ENCODE measurements at regions not wholly inside any gene's neighbourhood (a gene's known extent, or its start where the extent isn't known, plus 50 kb on each side); places are given as distances from the start of the nearest gene placed in this dataset.

DNA sequence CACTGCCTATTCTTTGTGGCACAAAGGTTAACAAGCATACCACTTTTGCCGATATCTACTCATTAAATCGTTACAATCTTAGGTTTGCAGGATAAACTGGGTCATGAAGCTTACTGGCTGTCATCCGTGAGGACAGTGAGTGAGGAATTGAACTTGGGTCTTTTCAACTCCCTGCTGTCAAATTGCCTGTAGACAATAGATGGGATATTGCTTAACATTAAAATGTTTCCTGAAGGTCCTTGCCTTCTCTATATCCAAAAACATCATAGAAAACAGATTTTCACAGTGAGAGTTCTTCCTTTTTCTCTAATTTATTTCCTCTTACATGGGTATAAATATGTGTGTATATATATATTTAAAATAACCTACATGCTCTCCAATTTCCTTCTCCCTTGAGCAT, 257.8 kb downstream of the LMO4 start:
- Histone ChIP-seq H3K9me3 (ENCODE audit: control insufficient read depth in 2 of 3, insufficient read depth in 1 of 3, low read length in 3 of 3) (no peaks in the 10 kb centered on the region), H3K27me3 (ENCODE audit: control insufficient read depth, insufficient read depth, low read length) (no peaks in the 10 kb centered on the region), H3K9ac (ENCODE audit: low read length in 3 of 3) (no peak overlapping the region), H3K4me3 (ENCODE audit: low read length in 3 of 3) (no peak overlapping the region), H3K4me1 (ENCODE audit: control insufficient read depth in 2 of 3, insufficient read depth in 2 of 3, low read depth in 1 of 3, low read length in 3 of 3) (no peaks in the 10 kb centered on the region), H3K27ac (ENCODE audit: low read depth in 2 of 2, low read length in 2 of 2) (no peak overlapping the region), H3K36me3 (ENCODE audit: control insufficient read depth in 2 of 3, insufficient read depth in 3 of 3, low read length in 3 of 3) (no peaks in the 10 kb centered on the region)
- intact Hi-C loops (cut with DNase I): no loop called here
- TF ChIP-seq, protein P1, sequence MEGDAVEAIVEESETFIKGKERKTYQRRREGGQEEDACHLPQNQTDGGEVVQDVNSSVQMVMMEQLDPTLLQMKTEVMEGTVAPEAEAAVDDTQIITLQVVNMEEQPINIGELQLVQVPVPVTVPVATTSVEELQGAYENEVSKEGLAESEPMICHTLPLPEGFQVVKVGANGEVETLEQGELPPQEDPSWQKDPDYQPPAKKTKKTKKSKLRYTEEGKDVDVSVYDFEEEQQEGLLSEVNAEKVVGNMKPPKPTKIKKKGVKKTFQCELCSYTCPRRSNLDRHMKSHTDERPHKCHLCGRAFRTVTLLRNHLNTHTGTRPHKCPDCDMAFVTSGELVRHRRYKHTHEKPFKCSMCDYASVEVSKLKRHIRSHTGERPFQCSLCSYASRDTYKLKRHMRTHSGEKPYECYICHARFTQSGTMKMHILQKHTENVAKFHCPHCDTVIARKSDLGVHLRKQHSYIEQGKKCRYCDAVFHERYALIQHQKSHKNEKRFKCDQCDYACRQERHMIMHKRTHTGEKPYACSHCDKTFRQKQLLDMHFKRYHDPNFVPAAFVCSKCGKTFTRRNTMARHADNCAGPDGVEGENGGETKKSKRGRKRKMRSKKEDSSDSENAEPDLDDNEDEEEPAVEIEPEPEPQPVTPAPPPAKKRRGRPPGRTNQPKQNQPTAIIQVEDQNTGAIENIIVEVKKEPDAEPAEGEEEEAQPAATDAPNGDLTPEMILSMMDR (IDR thresholded peaks at IDR 0.05; ENCODE audit: borderline replicate concordance, extremely low read depth, insufficient read depth): no peak
- FAIRE-seq (no peak), DNase-seq (no peak)

DNA sequence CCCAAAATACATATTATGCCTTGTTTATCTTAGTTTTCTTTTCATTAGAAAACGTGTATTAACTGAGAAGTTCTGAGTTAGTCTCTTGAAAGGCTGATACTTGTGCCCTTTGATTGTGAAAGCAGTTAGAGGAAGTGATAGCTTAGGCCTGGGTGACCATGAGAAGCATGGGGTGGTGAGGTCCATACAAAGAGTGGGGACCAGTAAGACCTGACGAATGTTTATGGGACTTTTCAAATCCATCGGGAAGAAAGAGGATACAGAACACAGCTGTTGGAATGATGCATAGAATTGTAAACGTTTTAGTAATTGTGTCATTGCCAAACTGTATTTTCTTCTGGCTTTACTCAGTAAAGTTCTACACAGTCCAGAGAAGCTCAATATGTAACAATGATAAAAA, 259.8 kb downstream of the LMO4 start:
- FAIRE-seq (no peak), DNase-seq (peak in 1 of 5 donors; percentile 65)
- TF ChIP-seq, protein P1 (IDR thresholded peaks at IDR 0.05; ENCODE audit: borderline replicate concordance, extremely low read depth, insufficient read depth): no peak
- H3K27ac ChIP-seq (ENCODE audit: low read depth in 2 of 2, low read length in 2 of 2): no peak overlapping the region
- H3K4me1 ChIP-seq (ENCODE audit: control insufficient read depth in 2 of 3, insufficient read depth in 2 of 3, low read depth in 1 of 3, low read length in 3 of 3): no peaks in the 10 kb centered on the region
- no peaks in the 10 kb centered on the region for H3K9me3 ChIP-seq (ENCODE audit: control insufficient read depth in 2 of 3, insufficient read depth in 1 of 3, low read length in 3 of 3)
- intact Hi-C loops (cut with DNase I): no loop called here
- H3K36me3 ChIP-seq (ENCODE audit: control insufficient read depth in 2 of 3, insufficient read depth in 3 of 3, low read length in 3 of 3): no peaks in the 10 kb centered on the region
- no peak overlapping the region for H3K9ac ChIP-seq (ENCODE audit: low read length in 3 of 3)
- H3K27me3 ChIP-seq (ENCODE audit: control insufficient read depth, insufficient read depth, low read length): no peaks in the 10 kb centered on the region
- no peak overlapping the region for H3K4me3 ChIP-seq (ENCODE audit: low read length in 3 of 3)

DNA sequence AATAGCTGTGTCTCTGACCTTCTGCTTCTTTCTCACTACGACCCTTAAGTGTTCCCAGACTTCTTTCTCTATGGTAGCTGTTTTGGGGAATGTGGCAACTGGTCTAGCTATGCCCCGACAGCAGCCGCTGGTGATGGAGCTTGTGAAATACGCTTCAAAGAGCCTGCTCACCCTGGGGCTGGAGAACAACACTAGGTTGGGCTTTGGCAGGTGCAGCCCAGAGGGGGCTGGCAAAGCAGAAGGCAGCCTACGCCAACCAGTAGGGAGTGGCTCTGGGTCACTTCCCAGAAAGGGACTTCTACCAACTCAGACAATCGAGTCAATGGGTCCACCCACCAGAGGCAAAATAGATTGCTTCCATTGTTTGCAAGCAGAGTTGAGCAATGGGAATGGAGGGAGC, 262.8 kb downstream of the LMO4 start:
- no peak for FAIRE-seq
- Histone ChIP-seq H3K4me1 (ENCODE audit: control insufficient read depth in 2 of 3, insufficient read depth in 2 of 3, low read depth in 1 of 3, low read length in 3 of 3) (no peaks in the 10 kb centered on the region), H3K27me3 (ENCODE audit: control insufficient read depth, insufficient read depth, low read length) (no peaks in the 10 kb centered on the region), H3K9me3 (ENCODE audit: control insufficient read depth in 2 of 3, insufficient read depth in 1 of 3, low read length in 3 of 3) (no peaks in the 10 kb centered on the region), H3K4me3 (ENCODE audit: low read length in 3 of 3) (no peak overlapping the region), H3K36me3 (ENCODE audit: control insufficient read depth in 2 of 3, insufficient read depth in 3 of 3, low read length in 3 of 3) (no peaks in the 10 kb centered on the region), H3K9ac (ENCODE audit: low read length in 3 of 3) (no peak overlapping the region), H3K27ac (ENCODE audit: low read depth in 2 of 2, low read length in 2 of 2) (no peak overlapping the region)
- no peak for DNase-seq
- TF ChIP-seq, protein P1 (IDR thresholded peaks at IDR 0.05; ENCODE audit: borderline replicate concordance, extremely low read depth, insufficient read depth): no peak
- intact Hi-C loops (cut with DNase I): no loop called here

DNA sequence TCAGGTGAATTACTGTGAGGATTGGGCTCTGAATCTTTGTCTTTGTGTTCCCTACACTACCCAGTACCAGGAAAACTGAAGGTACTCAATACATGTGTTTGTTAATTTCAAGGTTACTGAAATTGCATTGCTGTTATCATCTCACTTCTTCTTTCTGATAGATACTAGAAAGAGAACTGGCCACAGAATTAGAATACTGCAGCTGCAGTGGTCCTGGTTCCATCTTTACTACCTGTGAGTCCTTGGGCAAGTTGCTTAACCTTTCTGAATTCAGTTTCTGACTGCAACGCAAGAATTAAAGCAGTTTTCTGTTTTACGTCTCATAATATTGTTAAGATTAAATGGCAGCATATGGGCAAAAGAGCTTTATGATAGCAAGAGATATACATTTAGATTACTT, 263.5 kb downstream of the LMO4 start:
- TF ChIP-seq, protein P1 (IDR thresholded peaks at IDR 0.05; ENCODE audit: borderline replicate concordance, extremely low read depth, insufficient read depth): no peak
- Histone ChIP-seq H3K9ac (ENCODE audit: low read length in 3 of 3) (no peak overlapping the region), H3K36me3 (ENCODE audit: control insufficient read depth in 2 of 3, insufficient read depth in 3 of 3, low read length in 3 of 3) (no peaks in the 10 kb centered on the region), H3K27me3 (ENCODE audit: control insufficient read depth, insufficient read depth, low read length) (no peaks in the 10 kb centered on the region), H3K27ac (ENCODE audit: low read depth in 2 of 2, low read length in 2 of 2) (no peak overlapping the region), H3K9me3 (ENCODE audit: control insufficient read depth in 2 of 3, insufficient read depth in 1 of 3, low read length in 3 of 3) (no peaks in the 10 kb centered on the region), H3K4me3 (ENCODE audit: low read length in 3 of 3) (no peak overlapping the region), H3K4me1 (ENCODE audit: control insufficient read depth in 2 of 3, insufficient read depth in 2 of 3, low read depth in 1 of 3, low read length in 3 of 3) (no peaks in the 10 kb centered on the region)
- intact Hi-C loops (cut with DNase I): no loop called here
- DNase-seq: no peak
- no peak for FAIRE-seq
